GM19395 (cell line): ENCODE measurements at regions not wholly inside any gene's neighbourhood (a gene's known extent, or its start where the extent isn't known, plus 50 kb on each side); places are given as distances from the start of the nearest gene placed in this dataset.
"Not testable (repeated sequence)": the region's sequence is repeated elsewhere in the genome, so short reads cannot be mapped to it uniquely, and the experiment has no call there.

ENCODE experiments used
- ATAC-seq: cut with Tn5 transposase; IDR thresholded peaks from one replicate; pipeline ENCODE4 v1.9.1; 2021; ENCODE audit warnings: mild to moderate bottlenecking, moderate library complexity; ENCODE audit not compliant: unreplicated experiment

DNA sequence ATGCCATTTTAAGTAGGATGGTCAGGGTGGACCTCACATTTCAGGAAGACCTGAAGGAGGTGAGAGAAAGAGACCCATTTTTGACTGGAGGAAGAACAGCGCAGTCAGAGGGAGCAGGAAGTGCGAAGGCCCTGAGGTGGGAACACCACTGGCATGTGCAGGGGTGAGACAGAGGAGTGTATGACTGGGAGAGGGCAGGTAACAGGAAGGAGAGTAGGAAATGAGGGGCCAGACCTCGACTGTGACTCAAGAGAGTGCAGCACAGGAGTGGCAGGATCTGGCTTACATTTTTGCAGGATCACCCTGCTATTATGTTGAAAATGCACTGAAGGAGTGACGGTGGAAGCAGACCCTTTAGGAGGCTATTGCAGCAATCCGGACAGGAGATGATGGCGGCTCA lies 117.7 kb upstream of the CDYL start:
- no peak for ATAC-seq

DNA sequence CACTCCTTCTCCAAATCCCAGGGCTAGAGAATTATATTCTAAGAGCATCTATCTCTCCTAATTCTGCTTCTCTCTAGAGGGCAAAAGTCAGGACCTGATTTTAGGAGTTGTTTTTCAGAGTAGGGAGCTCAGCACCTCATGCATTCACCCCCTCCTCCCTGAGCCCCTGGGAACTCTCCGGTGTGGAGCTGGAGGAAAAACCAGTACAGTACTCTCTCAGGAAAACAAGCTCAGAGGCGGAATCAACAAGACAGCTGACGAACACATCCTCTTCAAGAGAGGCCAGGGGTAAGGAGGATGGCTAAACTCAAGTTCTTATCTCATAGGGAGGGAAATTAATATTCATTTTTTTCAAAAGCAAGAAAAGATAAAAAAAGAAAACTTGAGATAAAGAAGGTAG lies 120.1 kb upstream of the CDYL start:
- ATAC-seq: no peak

DNA sequence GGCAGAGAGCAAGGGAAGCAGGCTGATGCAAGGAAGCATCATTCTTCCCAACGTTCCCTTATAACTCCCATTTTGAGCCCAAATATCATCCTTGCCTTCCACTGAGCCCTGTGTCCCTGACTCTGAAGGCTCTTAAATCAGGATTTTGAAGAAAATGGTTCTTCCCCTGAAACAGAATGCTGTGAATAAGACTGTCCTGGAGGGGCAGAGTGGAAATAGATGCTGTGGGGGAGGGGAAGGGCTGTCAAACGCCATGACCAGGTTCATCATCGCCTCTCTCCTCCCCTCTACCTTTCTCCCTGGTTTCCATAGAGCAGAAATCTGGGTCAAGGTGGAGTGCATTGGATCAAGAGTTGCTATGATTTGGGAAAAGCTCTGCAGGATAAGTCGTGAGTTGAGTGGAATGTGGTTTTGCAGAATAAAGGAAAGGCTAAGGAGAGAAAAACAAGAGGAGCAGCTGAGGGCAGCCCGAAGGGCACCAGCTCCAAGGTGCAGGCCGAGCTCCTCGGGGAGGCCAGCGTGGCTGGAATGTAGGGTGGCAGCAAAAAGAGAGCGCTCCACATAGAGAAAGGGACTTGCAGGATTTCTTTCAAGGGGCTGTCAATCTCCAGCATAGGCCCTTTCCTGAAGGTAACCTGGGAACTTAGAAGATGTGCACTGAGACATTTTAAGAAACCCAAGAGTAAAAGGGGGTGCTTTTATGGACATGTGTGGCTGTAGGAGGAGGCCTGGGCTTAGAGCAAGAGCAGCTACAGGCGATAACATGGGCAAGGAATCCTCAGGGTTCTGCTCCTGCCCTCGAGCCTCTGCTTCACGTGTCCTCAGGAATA lies 120.8 kb upstream of the CDYL start:
- ATAC-seq: no peak

DNA sequence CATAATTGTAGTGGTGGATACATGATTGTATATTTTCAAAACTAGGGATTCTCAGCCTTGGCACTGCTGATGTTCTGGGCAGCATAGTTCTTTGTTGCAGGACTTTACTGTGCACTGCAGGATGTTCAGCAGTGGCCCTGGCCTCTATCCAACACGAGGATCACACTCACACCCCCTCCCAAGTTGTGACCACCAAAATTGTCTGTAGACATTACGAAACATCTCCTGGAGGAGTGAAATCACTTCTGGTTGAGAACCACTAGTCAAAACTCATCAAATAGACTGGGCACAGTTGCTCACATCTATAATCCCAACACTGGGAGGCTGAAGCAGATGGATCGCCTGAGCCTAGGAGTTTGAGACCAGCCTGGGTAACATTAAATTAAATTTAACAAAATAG lies 123.1 kb upstream of the CDYL start:
- no peak for ATAC-seq

DNA sequence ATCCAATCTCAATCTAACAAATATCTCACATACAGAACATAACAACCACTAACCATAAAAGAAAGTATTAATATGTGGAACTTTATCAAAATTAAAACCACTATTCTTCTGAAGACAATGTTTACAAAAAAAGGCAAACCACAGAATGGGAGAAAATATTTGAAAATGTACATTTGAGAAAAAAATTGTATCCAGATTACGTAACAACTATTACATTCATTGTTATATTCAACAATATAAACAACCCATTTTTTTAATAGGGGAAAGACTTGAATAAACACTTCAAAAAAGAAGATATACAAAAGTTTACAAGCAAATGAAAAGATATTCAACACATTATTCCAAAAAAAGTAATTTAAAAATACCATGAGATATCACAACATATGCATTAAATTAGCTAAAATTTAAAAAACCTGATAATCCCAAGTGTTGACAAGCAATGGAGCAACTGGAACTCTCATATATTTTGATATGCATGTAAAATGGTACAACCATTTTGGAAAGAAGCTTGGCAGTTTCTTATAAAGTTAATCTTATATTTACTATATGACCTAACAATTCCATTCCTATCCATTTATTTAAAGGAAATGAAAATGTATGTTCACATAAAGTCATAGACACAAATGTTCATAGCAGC lies 124.3 kb upstream of the CDYL start:
- ATAC-seq: no peak

DNA sequence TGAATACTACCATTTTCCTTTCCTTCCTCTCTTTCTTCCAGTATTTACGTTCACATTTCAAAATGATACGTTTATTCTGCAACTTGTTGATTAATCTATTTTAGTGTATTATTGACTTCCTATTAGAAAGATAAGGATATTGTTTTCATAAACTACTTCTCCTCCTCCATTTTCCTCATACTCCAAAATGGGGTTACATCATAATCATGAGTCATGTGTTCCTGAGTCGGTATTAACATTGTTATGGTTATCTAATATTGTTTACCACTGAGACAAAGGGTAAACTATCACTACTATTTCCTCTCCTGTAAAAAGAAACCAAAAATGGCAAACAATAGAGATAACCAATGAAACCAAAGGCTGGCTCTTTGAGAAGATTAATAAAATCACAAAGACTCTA lies 126.5 kb upstream of the CDYL start:
- ATAC-seq: no peak

DNA sequence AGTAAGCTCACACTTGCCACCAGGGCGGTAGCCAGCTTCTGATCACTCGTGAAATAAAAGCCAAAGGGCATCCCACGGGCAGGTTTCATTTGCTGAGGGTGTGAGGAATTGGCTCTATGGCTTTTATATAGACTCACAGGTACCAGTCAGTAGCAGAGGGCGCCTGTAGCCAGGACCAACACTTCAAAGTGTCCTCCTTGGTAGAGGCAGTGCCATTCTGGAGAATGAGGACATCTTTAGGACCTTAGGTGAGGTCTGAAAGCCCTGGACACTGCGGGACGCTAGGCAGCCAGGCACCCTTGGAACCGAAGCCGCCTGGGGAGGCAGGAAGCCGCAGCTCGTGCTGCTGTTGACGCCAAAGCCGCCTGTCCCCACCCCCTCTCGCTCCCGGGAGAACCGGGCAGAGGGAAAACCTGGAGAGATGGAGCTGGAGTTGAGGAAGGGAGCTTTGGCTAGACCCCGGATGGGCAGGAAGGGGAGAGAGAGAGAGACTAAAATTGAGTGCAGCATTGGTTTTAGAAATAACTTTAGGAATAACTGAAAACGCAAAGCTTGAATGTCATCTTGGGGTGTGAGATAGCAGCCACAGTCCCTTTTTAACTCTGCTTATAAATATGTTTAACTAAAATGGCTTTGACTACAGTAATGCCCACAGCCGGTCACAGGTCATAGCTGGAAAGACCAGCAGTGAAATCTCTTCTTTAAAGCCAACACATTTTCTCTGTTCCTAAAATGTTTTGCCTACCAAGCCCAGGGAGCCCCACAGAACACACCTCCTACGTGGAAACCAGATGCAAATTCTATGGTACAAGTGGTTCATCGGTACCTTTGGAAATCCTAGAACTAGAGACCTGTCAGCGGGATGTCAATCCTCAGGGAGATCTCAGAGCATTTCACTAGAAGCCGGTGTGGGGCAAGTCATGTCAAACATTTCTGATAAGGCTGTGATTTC lies 128.5 kb upstream of the CDYL start:
- no peak for ATAC-seq

DNA sequence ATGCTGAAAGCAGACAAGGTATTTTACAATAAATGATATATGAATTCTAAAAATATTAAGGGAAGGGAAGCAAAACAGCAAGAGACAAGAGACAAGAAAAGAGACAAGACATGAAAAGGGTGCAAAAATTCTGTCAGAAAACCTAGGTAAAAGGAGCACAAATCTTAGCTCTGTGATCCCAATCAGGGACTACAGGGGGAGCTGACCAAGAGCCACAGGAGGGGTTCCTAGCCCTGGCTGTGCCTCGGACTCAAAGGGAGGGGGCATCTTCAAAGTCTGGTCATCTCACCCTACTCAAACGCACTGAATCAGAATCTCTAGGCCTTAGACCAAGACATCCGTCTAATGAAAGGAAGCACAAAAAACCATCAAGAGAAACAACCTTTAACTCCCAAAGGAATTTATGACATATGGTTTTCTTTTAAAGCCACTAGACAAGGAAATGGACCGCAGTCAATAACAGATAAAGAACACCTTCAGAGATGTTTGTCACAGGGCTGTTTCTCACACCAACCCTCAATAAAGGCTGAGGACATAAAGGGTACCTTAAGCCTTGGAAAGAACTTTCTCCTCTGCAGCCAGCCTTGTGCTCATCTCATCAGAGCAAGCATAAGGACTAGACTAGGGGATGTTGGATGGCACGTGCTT lies 130.4 kb upstream of the CDYL start:
- ATAC-seq: no peak

DNA sequence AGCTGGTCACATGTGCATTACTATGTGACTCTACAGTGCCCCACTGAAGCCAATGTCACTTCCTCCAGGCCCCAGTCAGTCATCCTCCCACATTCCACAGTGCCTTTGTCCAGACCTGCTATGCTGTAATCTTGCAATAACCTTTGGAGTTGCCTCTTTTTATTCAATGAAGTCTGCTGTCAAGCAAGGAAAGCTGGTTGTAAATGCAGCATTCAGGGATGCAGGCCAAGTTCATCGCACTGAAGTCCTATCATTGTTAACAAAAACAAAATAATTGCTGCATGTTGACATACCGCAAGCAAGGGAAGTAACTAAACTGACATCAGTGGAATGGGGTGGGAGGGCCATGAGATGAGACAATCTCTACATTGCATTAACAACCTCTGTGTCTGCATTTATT lies 131.2 kb upstream of the CDYL start:
- no peak for ATAC-seq

DNA sequence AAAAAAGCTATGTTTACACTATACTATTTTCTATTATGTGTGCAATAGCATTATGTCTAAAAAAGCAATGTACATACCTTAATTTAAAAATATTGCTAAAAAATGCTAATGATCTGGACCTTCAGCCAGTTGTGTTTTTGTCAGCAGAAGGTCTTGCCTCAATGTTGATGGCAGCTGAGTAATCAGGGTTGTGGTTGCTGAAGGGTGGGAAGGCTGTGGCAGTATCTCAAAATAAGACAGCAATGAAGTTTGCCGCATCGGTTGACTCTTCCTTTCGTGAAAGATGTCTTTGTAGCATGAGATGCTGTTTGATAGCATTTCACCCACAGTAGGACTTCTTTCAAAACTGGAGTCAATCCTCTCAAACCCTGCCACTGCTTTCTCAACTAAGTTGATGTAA lies 134.7 kb upstream of the CDYL start:
- ATAC-seq: no peak

DNA sequence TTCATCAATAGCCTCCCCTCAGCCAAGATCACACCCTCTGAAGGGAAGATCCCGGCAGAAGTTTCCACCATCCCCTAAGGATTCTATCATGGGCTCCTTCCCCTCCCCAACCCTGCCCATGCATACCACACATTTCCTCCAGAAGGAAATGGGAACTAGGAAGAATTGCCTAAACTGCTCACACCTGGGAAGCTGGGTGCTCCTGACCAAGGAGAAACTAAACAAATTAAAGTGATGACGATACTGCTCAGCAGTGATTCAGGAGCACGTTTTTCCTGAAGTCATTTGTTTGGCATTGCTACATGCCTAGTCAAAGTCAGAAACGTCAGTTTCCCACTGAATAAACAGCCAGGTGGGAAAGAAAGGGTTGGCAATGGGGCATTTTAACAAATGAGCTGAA lies 136.1 kb upstream of the CDYL start:
- no peak for ATAC-seq

DNA sequence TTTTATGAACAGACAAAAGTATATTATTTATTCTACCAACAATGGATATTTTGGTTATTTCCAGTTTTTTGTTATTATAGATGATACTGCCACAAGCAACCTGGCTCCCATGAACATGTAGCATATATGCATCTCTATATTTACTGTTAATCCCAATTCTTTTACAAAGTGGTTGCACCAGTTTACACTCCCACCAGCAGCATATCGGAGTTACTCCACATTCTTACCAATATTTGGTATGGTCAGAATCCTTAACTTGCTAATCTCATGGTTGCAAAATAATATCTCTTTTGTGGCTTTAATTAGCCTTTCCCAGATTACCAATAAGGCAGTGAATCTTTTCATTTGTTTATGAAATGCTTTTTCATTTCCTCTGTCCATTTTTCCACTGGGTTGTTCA lies 137.6 kb upstream of the CDYL start:
- no peak for ATAC-seq

DNA sequence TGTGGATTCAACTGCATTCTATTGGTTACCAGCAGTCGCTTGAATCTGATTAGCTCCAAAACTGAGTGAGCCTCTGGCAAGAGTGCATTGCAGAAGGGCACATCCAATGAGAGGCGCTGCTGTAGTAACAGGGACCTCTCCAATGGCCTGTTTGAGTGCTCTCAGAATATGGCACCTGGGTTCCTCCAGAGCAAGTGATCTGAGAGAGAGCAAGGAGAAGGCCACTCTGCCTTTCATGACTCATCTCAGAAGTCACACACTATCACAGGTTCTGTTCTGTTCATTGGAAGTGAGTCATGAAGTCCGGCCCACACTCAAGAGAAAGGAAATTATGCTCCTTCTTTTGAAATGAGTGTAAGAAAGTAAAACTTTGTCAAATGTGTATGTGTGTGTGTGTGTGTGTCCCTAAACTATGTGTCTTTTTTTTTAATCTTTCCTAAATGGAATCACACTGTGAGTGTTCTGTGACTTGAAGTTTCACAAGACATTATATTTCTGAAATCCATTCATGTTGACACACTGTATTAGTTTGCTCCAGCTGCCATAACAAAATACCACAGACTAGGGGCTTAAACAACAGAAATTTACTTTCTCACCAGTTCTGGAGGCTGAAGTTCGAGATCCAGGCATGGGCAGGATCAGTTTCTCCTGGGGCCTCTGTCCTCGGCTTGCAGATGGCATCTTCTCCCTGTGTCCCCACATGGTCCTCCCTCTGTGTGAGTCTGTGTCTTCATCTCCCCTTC lies 138.3 kb upstream of the CDYL start:
- ATAC-seq: peak; percentile 92

DNA sequence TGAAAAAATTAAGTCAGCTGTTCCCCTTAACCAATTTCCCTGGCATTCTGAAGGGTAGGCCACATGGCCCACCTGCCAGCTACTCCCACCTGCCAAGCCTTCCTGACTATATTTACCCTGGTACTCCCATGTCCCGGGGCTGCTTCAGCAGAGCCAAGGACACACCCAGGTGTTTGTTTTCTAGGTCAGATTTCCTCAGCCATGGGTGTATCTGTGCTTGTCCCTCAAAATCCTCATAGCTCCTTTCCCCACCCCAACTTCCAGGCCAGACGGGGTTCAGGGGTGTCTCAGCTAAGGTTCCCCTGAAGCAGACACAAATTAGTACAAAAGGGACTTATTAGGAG lies 139.4 kb upstream of the CDYL start:
- ATAC-seq: no peak

DNA sequence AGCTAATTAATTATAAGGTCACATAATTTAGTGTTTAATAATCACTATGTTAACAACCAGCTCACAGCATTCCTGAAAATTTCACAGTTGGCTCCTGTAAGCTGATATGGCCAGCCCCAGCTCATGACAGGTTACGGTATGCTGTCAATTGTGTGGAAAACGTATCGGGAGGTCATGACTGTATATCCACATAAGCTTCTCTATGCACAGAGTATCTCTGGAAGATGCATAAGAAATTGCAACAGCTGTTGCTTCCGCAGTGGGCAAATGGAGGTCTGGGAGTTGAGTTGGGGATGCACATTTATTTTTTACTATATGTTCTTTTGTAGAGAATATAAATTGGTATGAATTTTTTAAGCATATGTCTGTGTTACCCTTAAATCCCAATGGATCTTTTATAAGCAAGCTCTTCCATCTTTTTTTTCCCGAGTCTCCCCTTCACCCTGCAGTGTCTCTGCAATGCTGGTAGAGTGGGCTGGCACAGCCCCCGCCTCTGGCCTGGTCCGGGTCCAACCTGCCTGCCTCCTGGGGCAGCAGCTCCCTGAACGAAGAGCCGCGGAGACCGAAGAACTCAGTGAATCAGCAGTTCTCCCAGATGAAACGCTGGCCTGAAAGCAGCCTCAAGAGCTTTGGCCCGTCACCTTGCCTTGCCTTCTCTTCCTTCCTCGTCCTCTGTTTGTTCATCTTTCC lies 139.9 kb upstream of the CDYL start:
- ATAC-seq: no peak

DNA sequence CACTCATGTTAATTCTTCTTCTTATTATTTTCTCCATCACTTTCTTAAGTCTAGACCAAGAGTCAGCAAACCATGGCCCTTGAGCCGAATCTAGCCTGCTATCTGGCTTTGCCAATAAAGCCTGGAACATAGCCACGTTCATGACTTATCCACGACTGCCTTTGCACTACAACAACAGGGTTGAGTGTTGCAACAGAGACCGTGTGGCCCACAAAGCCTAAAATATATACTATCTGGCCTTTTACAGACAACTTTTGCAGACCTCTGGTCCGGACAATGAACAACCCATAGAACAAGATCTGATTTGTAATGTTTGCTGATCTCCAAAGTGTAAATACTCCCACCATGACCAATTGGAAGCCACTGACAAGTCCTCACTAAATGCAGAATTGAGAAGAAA lies 140.5 kb upstream of the CDYL start:
- no peak for ATAC-seq

DNA sequence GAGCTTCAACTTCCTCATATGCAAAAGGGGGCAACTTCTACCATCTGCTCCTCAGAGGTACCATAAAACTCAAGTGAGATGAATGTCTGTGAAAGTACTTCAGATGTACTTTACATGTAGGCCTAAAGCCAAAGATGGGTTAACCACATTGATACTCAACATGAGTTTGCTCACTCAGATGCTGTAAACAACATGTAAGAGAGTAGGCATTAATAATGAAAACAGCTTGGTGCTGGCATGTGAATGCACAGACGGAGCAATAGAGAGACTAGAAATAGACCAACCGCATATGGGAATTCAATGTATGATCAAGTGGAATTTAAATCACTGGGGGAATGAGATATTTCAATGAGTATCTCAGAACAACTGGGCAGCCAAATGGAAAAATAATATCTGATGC lies 143.8 kb upstream of the CDYL start:
- ATAC-seq: no peak

DNA sequence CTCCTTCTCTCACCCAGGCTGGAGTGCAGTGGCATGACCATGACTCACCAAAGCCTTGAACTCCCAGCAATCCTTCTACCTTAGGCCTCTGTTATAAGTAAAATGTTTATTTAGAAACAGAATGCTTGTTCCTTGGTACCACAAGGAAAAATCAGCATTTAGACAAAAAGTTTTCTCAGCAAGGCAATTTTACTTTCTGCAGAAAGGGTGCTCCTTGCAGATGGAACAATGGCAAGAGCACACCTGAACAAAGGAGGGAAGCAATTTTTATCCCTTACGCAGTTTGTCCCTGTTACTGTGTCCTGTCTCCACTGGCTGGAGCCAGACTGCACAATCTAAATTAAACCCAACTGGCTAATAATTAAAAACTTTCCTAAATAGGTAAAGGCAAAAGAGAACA lies 146.4 kb upstream of the CDYL start:
- ATAC-seq: not testable (repeated sequence)

DNA sequence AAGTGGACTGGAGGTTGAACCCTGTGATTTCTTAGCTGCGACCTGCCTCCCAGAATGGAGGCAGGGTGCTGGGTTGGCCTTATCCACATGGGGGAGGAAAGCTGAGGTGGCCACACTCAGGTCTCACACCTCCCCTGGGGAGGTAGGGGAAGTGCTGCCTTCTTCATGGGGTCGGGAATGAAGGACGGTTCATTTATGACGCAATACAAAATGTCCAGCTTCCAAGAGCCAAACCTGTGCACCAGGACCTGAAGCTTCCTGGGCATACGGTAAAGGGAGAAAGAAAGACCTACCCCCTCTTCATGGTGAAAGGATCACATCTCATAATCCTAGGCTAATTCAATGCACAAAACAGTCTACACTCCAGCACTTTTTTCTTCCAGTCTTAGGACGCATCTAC lies 150.6 kb upstream of the CDYL start:
- no peak for ATAC-seq

DNA sequence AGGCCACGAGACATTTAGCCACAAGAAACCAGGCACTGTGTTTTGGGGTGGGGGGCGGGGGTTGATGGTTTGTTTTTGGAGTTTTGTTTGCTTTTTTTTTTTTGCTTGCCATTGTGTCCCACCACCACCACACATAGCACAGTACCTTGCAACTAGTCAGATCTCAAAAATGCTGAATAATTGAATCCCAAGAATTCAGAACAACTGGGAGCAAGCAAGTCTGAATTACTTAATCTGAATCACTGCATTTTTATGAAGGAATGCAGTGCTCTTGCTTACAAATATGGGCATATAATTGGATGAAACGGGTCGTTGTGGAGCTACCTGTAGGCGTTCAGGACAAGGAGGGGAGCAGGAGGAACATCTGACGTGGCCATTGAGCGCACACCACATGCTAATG lies 151.5 kb upstream of the CDYL start:
- ATAC-seq: no peak
